NCI-H1417 treated with DMSO at 0.1 percent for 48 hours (cell line): ENCODE measurements at regions not wholly inside any gene's neighbourhood (a gene's known extent, or its start where the extent isn't known, plus 50 kb on each side); places are given as distances from the start of the nearest gene placed in this dataset.

Source experiments
- DNase-seq: peaks from one replicate; lab custom pipeline; 2025; lab: John Stamatoyannopoulos, UW

DNA sequence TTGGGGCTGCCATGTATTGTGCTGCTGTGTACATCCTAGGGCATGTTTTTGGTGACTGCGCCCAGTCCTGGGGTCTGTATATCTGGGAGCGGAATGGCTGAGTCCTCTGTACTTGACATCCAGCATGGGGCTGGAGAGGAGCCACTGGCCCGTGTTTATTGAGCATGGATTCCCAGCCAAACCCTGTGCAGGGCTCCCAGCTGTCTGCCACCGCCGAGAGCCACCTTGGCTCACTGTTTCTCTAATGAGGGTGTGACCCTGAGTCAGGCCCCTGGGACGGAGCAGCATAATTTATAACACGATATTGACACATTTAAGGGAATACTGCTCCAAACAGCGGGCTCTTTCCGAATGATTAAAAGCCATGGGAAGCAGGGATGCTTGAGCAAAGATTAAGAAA, 211.5 kb upstream of the PWP1 start:
- DNase-seq = no peak

DNA sequence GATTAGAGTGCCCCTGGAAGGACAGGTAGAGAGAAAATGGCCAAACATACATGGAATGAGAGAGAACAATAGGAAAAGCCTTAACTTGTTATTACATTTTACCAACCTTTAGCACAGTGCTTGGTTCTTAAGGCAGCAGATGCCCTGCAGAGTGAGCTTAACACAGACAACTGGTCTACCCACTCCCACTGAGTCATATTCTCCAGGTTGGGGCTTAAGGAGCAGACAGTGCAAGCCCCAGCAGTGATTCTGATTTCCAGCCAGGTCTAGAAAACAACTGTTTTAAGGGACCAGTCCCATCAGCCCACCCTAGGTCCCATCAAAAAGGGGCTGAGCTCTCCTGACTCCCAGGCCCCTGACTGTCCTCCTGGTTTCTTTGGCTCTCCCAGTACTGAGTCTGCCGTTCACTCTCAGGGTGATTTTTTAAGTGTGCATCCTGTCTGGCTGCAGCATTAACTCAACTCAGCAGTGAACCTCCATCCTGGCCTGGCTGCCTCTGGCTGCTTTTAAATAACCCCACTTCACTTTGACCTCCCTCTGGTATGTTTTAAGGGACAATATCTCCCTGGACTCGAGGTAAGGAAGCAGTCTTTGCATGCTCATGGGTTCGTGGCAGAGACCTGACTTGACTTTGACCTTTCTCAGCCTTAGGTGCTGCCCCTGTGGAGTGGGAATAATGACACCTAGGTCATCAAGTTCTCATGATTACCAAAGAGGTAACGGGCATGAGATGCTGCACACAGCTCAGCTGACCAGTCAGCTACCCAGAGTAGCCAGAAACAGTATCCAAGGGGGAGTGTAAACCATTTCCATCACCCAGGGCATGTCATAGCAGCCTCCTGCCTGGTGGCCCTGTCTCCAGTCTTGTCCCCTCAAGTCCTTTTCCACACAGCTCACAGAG, 210.7 kb upstream of the PWP1 start:
- DNase-seq = no peak

DNA sequence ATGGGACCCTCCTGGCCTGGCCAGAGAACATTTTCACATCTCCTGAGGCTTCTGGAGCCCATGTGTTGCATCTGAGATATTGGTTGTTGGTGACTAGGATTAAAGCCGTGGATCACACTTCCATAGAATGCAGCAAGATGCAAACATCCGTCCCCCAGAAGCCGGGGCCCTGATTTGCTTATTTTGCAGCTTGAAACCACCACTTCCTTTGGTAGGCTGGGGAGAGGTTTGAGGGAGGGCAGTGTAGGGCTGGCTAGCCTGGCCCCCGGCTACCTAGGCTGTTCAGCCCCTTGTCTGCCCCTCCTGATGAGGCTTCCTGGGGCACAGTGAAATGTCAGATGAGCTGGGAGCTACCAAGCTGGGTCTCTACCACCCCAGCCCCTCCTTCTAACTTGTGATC, 209.7 kb upstream of the PWP1 start:
- no peak for DNase-seq

DNA sequence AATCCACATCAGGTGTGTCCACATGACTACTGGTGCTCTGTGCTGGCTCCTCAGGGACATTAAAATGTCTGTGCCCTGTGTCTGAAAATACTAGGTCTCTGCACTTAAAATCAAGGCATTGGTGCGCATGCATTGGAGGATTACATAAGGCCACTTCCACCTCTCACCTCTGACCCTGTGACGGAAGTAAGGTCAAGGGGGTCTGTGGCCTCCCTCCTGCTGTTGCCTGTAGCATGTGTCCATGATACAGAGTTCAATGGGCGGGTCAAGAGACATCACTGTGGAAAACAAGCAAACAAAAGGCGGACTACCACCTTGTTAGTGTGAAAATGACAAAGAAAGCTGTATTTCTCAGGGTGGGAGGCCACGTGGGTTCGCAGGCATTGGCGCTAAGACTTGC, 208.6 kb upstream of the PWP1 start:
- no peak for DNase-seq

DNA sequence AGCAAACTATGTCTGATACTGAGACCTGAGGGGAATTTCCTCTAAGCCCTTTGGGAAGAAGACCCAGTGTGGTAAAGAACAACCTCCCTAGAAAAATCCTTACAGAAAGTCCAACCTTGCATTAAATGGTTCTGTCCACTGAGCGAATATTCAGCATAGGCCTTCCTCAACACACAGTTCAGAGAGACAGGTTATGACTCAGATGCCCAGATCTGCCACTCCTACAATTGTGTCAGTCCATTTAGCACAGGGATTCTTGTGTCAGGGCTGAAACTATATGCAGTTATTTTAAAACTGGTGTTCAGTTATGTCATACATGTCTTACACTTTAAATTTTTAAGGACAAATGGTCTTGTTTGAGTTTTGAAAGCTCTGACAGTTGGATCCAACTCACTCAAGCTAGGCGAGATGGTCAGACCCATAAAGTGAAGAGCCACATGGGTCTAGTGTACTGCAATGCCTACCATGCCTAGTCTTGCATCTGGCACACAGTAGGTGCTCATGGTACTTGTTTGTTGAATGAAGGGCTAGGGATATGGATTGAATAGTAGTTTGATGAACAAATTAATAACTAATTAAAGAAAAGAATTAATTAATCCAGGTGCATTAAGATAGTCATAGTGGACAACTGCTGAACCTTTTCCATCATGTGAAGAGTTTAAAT, 207.5 kb upstream of the PWP1 start:
- DNase-seq = no peak

DNA sequence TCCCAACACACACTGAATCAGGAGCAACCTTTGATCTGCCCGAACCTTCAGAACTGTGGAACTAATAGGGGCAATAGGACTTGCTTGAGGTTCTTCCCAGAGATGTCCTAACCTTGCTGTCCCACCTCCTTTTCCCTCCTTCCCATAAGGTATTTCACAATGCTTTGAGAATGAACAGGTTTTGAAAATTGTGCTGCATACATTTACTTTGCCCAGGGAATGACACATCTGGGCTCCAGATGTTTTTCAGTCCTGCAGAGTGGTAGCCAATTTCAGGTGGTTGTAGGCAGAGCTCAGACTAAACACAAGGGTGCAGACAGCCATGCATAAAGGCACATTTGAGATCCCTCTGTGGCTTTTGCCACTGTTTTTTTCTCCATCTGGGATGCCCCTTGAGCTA, 206.7 kb upstream of the PWP1 start:
- DNase-seq = no peak

DNA sequence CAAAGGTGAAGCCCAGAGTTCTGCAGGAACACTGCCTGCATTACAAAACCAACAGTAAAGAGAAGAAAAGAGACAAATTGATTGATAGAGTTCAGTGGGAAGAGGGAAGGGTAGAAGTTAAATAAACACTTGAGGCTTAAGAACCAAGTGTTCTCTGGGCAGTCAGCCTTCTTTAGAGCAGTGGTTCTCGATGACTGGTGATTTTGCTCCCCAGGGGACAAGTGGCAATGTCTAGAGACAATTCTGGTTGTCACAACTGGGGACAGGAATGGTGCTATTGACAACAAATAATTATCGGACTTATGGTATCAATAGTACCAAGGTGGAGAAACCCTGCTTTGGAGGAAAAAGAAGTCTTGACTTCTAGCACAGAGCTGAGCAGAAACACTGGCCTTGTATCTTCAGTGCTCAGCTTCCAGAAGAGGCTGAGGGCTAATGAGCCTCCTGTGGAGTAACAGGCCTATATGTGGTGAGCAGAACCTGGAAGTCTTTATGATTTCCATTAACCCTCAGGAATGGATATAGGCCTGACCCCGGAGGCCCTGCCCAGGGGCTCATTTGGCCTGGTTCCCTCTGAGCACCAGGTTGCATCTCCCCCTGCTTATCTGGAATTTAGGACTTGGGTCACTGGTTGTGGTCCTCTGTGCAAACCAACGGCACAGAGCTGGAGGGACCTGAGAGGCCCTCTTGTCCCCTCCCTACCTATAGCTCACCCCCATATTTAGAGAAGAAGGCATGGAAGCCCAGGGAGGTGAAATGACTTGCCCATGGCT, 204.6 kb upstream of the PWP1 start:
- no peak for DNase-seq

DNA sequence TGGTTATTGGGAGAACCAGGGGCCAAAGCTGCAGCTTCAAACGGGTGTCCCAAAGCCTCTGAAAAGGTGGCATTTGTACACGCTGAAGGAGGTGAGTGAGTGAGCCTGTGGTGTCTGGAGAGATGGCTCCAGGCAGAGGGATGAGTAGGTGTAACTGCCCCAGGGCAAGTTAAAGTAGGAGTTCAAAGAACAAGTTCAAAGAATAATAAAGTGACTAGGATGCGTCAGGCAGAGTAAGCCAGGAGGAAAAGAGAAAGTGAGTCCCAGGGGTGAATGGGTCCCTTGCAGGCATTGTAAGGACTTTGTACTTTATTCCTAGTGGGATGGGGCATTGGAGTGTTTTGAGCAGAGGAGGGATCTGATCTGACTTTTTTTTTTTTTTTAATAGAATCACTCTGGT, 201.4 kb upstream of the PWP1 start:
- no peak for DNase-seq

DNA sequence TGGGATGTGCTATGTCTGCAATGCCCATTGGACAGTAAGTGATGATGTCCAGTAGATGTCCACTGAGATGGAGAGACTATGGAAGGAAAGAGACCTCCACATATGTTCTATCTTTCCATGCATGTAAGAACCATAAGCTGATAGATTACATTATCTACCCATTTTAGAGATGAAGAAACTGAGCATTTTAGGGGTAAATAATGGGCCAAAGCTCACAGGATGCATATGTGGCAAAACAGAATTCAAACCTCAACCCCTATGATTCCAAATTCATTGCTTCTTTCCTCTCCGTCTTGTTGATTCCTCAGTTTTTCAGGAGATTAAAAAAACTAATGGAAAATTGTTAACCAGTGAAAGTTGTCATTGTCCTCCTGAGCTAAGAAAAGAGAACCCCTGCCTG, 200.7 kb upstream of the PWP1 start:
- no peak for DNase-seq

DNA sequence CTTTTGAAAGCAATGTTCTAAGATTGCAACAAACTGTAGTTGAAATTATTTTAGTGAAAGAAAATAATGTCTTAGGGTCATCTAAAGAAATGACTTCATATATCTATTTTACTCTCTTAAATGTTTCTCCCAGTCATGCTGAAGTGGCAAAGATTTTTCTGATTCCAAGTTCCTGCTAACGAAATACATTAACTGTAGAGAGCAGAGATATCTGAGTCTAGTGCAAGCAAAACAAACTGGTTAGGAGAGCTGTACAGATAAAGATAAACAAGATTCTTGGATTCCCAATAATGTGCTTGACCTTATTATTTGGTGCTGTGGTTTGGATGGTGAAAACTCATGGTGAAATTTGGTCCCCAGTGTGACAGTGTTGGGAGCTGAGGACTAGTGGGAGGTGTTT, 199.9 kb upstream of the PWP1 start:
- DNase-seq = no peak

DNA sequence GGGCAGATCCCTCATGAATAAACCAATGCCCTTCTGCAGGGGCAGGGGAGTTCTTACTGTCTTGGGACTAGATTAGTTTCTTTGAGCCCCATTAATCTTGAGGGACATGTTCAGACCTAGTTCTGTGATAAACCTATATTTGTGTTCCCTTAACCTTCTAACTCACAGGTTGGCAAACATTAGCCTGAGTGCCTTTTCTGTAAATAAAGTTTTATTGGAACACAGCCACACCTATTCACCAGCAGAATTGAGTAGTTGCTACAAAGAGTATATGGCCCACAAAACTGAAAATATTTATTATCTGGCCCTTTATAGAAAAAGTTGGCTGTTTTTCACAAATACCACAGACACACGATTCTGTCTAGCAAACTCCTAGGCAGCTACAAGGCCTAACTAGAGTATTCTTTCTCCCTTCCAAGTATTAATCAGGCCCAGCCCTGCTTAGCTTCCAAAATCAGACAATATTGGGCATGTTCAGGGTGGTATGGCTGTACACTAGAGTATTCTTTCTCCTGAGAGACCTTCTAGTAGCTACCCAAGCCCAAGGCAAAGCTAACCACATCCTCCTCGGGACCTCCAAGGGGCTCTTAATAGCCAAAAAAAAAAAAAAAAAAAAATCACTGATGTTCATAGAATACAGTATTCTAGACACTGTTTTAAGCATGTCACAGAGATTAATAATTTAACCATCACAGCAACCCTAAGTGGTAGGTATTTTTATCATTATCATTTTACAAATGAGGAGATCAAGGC, 199.3 kb upstream of the PWP1 start:
- no peak for DNase-seq

DNA sequence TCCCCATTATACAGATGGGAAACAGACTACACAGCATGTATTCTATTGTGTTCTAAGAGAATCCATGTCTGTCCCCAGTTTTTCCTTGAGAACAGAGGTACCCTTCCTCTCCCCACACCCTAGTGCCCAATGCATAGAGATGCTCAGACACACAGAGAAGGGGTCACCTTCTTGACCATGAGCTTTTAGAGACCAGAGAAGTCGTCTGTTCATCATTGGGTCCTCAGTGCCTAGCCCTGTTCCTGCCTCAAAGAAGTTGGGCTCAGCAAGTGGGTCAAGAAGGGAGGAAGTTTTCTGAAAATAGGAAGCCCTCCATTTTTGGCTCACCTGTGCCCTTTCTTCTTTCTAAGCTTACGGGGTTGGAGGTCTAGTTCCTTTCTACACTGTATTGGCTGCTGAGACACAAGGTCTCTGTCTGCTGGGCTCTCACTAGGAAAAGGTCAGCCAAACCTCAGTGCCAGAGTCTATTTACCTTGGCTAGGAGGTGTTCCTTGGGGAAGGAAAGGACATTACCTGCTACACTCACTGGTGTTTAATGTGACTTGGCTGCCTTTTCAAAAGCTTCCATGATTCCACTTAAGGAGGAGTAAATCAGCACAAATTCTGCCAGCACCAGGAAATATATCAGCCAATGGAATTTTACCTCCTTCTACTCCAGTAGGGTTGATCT, 198.5 kb upstream of the PWP1 start:
- DNase-seq = no peak

DNA sequence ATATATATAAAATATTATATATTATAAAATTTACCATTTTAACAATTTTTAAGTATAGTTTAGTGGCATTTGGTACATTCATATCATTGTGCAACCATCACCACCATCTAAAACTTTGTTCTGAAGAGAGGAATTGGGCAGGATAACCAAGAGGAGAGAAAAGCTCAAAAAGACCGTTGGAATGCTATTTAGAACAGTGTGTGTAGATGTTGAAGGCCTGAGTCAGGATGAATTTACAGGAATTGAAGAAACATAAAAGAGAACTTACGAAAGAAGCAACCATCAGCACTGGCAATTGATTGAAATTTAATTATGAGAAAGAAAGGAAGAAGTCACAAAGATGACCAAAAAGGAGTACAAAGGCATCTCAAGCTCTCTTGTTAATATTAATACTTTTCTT, 196.9 kb upstream of the PWP1 start:
- DNase-seq = no peak

DNA sequence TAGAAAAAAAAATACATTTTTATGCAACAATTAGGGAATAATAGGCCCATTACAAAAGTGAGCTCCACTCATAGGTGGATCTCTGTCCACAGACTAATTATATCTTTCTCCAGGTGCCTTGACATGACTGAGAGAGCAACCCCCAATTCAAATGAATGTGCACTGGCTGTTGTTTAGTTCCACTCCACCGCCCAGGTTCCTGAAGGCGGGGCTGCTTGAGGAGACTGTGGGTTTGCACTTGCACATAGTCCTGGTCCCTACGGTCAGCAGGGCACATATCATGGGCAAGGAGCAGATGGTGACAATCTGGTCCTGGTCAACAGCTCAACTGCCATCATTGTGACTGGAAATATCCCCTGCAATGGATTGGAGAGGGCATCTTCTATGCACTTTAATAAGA, 195.6 kb upstream of the PWP1 start:
- no peak for DNase-seq

DNA sequence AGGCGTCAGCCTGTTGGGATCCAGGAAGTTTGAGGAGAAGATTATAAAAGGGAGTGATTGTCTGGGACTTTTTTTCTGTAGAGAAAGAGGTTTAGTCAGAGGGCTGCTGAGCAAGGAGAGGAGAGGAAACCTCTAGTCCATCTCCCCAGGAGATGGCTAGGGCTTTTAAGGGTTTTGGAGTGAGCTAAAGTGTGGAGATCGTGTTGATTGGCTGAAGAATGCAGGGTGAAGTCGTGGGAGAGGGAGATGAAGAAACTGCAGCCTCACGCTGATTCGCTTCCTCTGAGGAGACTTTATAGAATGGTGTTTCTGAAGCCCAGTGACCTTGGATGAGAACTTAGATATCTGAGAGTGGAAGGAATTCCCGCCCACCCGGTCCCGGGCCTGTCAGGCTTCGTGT, 193.7 kb upstream of the PWP1 start:
- no peak for DNase-seq

DNA sequence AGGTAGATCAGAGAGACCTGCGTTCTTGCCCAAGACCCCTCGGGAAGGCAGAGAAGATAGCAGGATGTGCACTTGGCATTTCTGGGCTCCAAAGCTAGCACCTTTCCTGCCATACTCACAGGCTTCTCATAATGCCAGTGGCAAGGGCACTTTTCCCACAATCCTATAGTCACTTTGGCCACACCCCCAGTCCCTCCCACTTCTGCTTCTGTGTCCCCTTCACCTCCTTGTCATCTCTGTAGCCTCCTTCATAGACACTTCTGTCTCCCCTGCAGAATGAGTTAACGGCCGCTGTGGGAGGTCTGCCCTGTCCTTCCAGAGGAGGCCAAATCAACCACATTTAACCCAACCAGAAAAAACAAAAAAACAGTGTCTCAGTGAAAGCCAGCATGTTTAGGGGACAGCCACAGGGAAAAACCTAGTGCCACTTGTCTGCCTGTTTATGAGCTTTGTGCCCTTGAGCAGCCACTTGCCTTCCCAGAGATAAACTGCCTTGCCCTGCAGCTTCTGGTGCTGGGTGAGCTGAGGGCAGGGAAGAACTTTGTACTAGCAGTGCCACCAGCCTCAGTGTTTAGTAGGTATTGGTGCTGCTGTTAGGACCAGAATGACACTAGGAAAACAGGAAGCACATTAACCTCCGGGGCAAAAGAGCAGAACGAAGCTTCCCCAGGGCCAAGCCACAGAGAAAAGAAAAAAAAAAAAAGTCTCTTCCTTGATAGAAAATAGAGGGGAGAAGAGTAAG, 193.0 kb upstream of the PWP1 start:
- DNase-seq = no peak

DNA sequence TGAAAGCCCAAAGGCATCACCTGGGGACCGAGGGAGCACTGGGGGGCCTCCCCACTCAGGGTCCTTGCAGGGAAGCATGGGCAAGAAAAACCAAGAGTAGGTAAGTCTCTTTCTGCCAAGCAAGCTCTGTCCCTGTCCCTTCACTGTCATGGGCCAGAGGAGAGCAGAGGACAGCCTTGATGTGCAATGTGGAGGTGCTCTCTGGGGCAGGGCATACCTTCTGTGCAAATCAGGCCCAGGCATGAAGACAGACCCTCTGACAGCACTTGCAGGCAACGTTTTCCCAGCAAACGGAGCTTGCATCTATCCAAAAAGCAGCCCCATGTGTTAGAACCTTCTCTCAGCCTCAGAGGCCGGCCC, 192.5 kb upstream of the PWP1 start:
- DNase-seq = no peak

DNA sequence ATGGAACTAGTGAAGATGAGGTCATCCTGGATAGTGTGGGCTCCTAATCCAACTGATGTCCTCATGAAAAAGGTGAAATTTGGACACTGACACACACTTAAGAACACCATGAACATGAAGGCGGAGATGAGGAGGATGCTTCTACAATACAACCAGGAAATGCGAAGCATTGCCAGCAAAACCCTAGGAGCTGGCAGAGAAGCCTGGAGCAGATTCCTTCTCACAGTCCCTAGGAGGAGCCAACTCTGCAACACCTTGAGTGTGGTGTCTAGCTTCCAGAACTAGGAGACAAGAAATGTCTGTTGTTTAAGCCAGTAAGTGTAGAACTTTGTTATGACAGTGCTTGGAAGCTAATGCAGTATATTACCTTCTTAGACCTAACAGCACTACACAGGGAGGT, 191.9 kb upstream of the PWP1 start:
- no peak for DNase-seq

DNA sequence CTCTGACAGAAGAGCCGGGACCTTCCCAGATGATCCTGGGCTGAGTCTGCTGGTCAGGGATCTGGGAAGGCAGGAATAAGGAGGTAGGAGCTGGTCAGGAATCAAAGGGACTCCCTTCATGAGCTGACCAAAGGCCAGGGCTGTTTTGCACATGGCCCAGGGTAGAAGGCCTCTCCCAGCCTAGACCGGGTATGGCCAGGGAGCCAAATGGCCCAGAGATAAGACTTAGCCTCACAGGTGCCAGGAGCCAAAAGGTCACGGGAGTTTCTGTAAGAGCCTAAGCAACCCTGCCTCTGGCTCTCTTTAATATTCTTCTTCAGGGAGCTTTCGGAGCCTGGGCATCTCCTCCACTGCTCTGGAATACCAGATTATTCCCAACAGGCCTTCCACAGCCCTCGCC, 191.3 kb upstream of the PWP1 start:
- DNase-seq = no peak

DNA sequence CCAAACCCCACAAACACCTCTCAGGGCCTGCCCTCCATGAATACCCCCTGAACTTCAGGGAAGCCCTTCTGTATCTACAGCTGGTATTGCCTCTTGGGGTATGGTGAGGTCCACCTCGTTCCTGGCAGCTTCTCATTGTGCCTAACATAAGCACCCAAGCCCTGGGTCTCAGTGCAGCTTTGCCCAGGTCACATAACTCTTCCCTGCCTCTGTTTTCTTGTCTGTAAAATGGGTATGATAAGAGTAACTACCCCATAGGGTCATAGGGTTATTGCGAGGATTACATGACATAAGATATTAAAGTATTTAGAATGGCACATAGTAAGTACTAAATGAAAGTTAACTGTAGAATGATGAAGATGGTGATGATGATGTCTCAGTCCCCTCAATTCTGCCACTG, 190.0 kb upstream of the PWP1 start:
- DNase-seq = no peak

DNA sequence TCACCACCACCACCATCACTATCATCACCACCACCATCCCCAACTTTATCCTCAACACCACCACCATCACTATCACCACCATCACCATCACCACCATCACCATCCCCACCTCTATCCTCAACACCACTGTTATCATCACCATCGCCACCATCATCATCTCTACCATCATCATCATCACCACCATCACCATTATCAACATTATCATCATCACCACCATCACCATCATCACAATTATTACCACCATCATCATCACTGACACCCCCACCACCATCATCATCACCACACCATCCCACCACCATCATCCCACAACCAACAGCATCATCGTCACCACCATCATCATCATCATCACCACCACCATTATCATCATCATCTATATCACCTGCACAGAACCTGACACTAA, 188.4 kb upstream of the PWP1 start:
- DNase-seq = no peak
